ENCODE measurements at regions not wholly inside any gene's neighbourhood (a gene's known extent, or its start where the extent isn't known, plus 50 kb on each side); places are given as distances from the start of the nearest gene placed in this dataset.

- TF ChIP-seq CTCF (IDR thresholded peaks at IDR 0.05): no peak
- TF ChIP-seq USF2 (IDR thresholded peaks at IDR 0.05; ENCODE audit: borderline replicate concordance, low read depth, low read length): no peak
- TF ChIP-seq TEAD4 (IDR thresholded peaks at IDR 0.05; ENCODE audit: borderline replicate concordance, insufficient read depth): no peak
- TF ChIP-seq FOXJ3 (CRISPR knock-in tag; IDR thresholded peaks at IDR 0.05): no peak
These were observed 198.7 kb downstream of the CYP26B1 start for GRCh38 chr2:71948781-71949536.

Measured in SK-N-SH (cell line).